Pancreas (tissue), 10 donors: ENCODE measurements at regions not wholly inside any gene's neighbourhood (a gene's known extent, or its start where the extent isn't known, plus 50 kb on each side); places are given as distances from the start of the nearest gene placed in this dataset.

Experiments used
- ATAC-seq, 4 donors: fragments of 200-7000 bp; cut with Tn5 transposase; one replicate each; pipeline versions ENCODE4 v1.8.0 to v1.9.1; 2020; ENCODE audit warnings: mild to moderate bottlenecking in 4 of 4, moderate library complexity in 4 of 4
- DNase-seq, 6 donors: peaks; one replicate each; pipeline ENCODE4 v3.0.0-alpha.2; 2020
- FAIRE-seq: peaks from 2 replicates; lab custom pipeline; 2012; peaks lifted over from hg19 to GRCh38; lab: Jason Lieb, UNC
- H3K27ac ChIP-seq, 4 donors: fragments of 200-600 bp; sonication (generic); 1 replicate in 3 of 4; 2 replicates in 1 of 4; pipeline versions ENCODE4 v1.5.0 to v1.8.0; 2020
- H3K27me3 ChIP-seq, 4 donors: fragments of 200-600 bp; one replicate each; pipeline ENCODE4 v1.8.0; 2021
- H3K36me3 ChIP-seq, 3 donors: fragments of 200-600 bp; sonication (generic) in 1 of 3; one replicate each; pipeline versions ENCODE4 v1.5.0 to v1.8.0; 2020 to 2021
- H3K4me1 ChIP-seq, 3 donors: fragments of 200-600 bp; one replicate each; pipeline ENCODE4 v1.8.0; 2021
- H3K4me3 ChIP-seq, 4 donors: fragments of 200-600 bp; sonication (generic) in 2 of 4; one replicate each; pipeline versions ENCODE4 v1.5.0 to v1.8.0; 2020 to 2021
- H3K9me3 ChIP-seq, 4 donors: fragments of 200-600 bp; one replicate each; pipeline ENCODE4 v1.8.0; 2021
- CTCF ChIP-seq, 4 donors: fragments of 200-600 bp; sonication (generic) in 3 of 4; IDR thresholded peaks; one replicate each; pipeline versions ENCODE4 v1.5.0 to v1.8.0; 2021; ENCODE audit warnings: antibody characterized with exemption in 4 of 4
- WGBS, 2 donors: extraction: QIAGEN DNeasy Blood & Tissue Kit; methylation state at CpG; one replicate each; pipeline ENCODE4 v1.1.7; 2013; 5-methylcytosine and 5-hydroxymethylcytosine counted together
- intact Hi-C, 3 donors: fragments of 100-400 bp; cut with DNase I; formaldehyde crosslinking; loops; one replicate each; pipeline versions ENCODE4 v1.11.1 to v1.14.2; 2022
- donor health status: healthy with polysubstance abuse.
- donor health status: DM: no; HTN: no; CAD: no; lungs with moderate emphysema.
- donor health status: DM: no; HTN: no; CAD: no.
- donor health status: control.
- donor health status: control.
- donor health status: Bipolar disorder and iron deficiency.
- donor health status: DM: yes; HTN: yes; CAD: no.
- donor health status: DM: no; HTN: no; CAD: no.
- donor health status: DM: no; HTN: no; CAD: no.
- donor health status: DM: yes; HTN: yes; CAD: no.

- H3K4me3 ChIP-seq: no peak overlapping the region
- FAIRE-seq (no peak), DNase-seq (no peak), ATAC-seq (no peak)
- H3K27ac ChIP-seq: no peak overlapping the region
- no peaks in the 10 kb centered on the region for H3K27me3 ChIP-seq
- intact Hi-C loops: no loop called here
- H3K36me3 ChIP-seq: no peaks in the 10 kb centered on the region
- H3K9me3 ChIP-seq: no peaks in the 10 kb centered on the region
- TF ChIP-seq CTCF (IDR thresholded peaks at IDR 0.05): no peak
- H3K4me1 ChIP-seq: no peaks in the 10 kb centered on the region
- WGBS, 2 donors: 81 to 90% methylated on average over 1 of the region's 1 CpG
These were observed 491.2 kb upstream of the USP24 start for GRCh38 chr1:55706397-55706796.

GRCh38 chr1:55703726-55704363 lies 488.7 kb upstream of the USP24 start:
- no peak overlapping the region for H3K27ac ChIP-seq
- H3K9me3 ChIP-seq: no peaks in the 10 kb centered on the region
- no peak for TF ChIP-seq CTCF (IDR thresholded peaks at IDR 0.05)
- H3K27me3 ChIP-seq: no peaks in the 10 kb centered on the region
- H3K4me1 ChIP-seq: no peaks in the 10 kb centered on the region
- FAIRE-seq: no peak
- ATAC-seq: no peak
- H3K4me3 ChIP-seq: no peak overlapping the region
- peak in 1 of 6 donors; percentile 41 for DNase-seq
- H3K36me3 ChIP-seq: no peaks in the 10 kb centered on the region
- WGBS, 2 donors: 85 to 90% methylated on average over 8 of the region's 8 CpGs
- intact Hi-C loops: no loop called here

GRCh38 chr1:55702064-55702463 lies 486.9 kb upstream of the USP24 start:
- H3K36me3 ChIP-seq: no peaks in the 10 kb centered on the region
- peak; percentile 51 to 64 (median 56) for TF ChIP-seq CTCF (IDR thresholded peaks at IDR 0.05)
- no peaks in the 10 kb centered on the region for H3K9me3 ChIP-seq
- ATAC-seq (peak; percentile 69 to 96 (median 82)), FAIRE-seq (no peak), DNase-seq (peak in 1 of 6 donors; percentile 14)
- H3K27me3 ChIP-seq: no peaks in the 10 kb centered on the region
- WGBS, 2 donors: 29 to 33% methylated on average over 1 of the region's 1 CpG
- H3K27ac ChIP-seq: no peak overlapping the region
- intact Hi-C loops: no loop called here
- no peaks in the 10 kb centered on the region for H3K4me1 ChIP-seq
- no peak overlapping the region for H3K4me3 ChIP-seq

GRCh38 chr1:55700359-55701130 lies 485.4 kb upstream of the USP24 start:
- ATAC-seq: peak in 1 of 4 donors; percentile 21
- no peak for TF ChIP-seq CTCF (IDR thresholded peaks at IDR 0.05)

GRCh38 chr1:55699228-55699627 lies 484.1 kb upstream of the USP24 start:
- peaks cover 0 to 12% (median 8%) of the 10 kb centered on the region in 3 donors for H3K4me1 ChIP-seq
- no peak for ATAC-seq
- H3K9me3 ChIP-seq: no peaks in the 10 kb centered on the region
- intact Hi-C loops: no loop called here
- no peak for TF ChIP-seq CTCF (IDR thresholded peaks at IDR 0.05)
- no peak for FAIRE-seq
- WGBS, 2 donors: 50 to 54% methylated on average over 2 of the region's 2 CpGs
- no peaks in the 10 kb centered on the region for H3K27me3 ChIP-seq
- no peak overlapping the region for H3K4me3 ChIP-seq
- no peak for DNase-seq
- H3K27ac ChIP-seq: no peak overlapping the region
- H3K36me3 ChIP-seq: no peaks in the 10 kb centered on the region

More at GRCh38 chr1:55700359-55701130, 485.4 kb upstream of the USP24 start:
- H3K4me1 ChIP-seq: peaks cover 0 to 4% (median 0%) of the 10 kb centered on the region in 3 donors
- no peaks in the 10 kb centered on the region for H3K27me3 ChIP-seq
- 48 to 90% methylated on average over 2 of the region's 2 CpGs for WGBS, 2 donors
- no peak overlapping the region for H3K4me3 ChIP-seq
- no peaks in the 10 kb centered on the region for H3K9me3 ChIP-seq
- H3K27ac ChIP-seq: no peak overlapping the region
- no peak for FAIRE-seq
- intact Hi-C loops: no loop called here
- no peaks in the 10 kb centered on the region for H3K36me3 ChIP-seq
- no peak for DNase-seq
